PFSK-1 (cell line): ENCODE measurements at regions not wholly inside any gene's neighbourhood (a gene's known extent, or its start where the extent isn't known, plus 50 kb on each side); places are given as distances from the start of the nearest gene placed in this dataset.

ENCODE experiments used
- FOXP2 ChIP-seq: optimal IDR thresholded peaks from 2 replicates; pipeline ENCODE3; 2011; ENCODE audit warnings: borderline replicate concordance, control low read depth, inconsistent platforms; ENCODE audit not compliant: insufficient read depth; ENCODE audit errors: extremely low read length, extremely low read depth
- POLR2AphosphoS5 ChIP-seq: IDR thresholded peaks from 2 replicates; pipeline ENCODE4 v1.6.1; 2012; ENCODE audit warnings: low read depth, mild to moderate bottlenecking, control low read depth, low read length, moderate library complexity
- SIN3A ChIP-seq: IDR thresholded peaks from 2 replicates; pipeline ENCODE4 v1.6.1; 2012; ENCODE audit warnings: mild to moderate bottlenecking, low read length, moderate library complexity, borderline replicate concordance; ENCODE audit not compliant: insufficient read depth
- TAF1 ChIP-seq: IDR thresholded peaks from 2 replicates; pipeline ENCODE4 v1.6.1; 2012; ENCODE audit warnings: low read length, control low read depth, borderline replicate concordance; ENCODE audit not compliant: insufficient read depth
- TF ChIP-seq, protein P1 (sequence below), 2 experiments: IDR thresholded peaks; 2 replicates each; pipeline versions ENCODE4 v1.6.1 to v1.8.0; 2011 to 2012; ENCODE audit warnings: low read depth in 2 of 2, low read length in 2 of 2, control low read depth in 1 of 2, inconsistent platforms in 1 of 2, mild to moderate bottlenecking in 1 of 2, moderate library complexity in 1 of 2; ENCODE audit not compliant: insufficient read depth in 1 of 2

DNA sequence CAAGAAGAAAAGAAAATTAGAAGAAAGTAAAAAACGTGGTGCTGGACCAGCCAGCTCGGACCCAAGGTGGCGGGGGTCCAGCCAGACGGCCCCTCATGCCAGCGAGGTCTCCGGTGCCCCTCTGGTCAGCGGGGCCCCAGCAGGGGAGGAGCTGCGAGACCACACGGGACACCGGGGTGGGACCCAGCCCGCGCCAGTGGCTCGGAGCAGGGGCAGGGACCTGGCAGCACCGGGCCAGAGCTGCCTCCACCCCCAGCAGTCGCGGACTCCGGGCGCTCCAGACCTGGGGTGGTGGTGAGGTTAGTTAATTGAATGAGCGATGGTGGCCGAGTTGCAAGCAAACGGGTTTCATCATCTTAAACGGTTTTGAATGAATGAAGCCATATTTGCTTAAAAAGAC lies 289.9 kb upstream of the MC4R start:
- TF ChIP-seq POLR2AphosphoS5, result no peak
- no peak for TF ChIP-seq TAF1
- TF ChIP-seq, protein P1, sequence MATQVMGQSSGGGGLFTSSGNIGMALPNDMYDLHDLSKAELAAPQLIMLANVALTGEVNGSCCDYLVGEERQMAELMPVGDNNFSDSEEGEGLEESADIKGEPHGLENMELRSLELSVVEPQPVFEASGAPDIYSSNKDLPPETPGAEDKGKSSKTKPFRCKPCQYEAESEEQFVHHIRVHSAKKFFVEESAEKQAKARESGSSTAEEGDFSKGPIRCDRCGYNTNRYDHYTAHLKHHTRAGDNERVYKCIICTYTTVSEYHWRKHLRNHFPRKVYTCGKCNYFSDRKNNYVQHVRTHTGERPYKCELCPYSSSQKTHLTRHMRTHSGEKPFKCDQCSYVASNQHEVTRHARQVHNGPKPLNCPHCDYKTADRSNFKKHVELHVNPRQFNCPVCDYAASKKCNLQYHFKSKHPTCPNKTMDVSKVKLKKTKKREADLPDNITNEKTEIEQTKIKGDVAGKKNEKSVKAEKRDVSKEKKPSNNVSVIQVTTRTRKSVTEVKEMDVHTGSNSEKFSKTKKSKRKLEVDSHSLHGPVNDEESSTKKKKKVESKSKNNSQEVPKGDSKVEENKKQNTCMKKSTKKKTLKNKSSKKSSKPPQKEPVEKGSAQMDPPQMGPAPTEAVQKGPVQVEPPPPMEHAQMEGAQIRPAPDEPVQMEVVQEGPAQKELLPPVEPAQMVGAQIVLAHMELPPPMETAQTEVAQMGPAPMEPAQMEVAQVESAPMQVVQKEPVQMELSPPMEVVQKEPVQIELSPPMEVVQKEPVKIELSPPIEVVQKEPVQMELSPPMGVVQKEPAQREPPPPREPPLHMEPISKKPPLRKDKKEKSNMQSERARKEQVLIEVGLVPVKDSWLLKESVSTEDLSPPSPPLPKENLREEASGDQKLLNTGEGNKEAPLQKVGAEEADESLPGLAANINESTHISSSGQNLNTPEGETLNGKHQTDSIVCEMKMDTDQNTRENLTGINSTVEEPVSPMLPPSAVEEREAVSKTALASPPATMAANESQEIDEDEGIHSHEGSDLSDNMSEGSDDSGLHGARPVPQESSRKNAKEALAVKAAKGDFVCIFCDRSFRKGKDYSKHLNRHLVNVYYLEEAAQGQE (IDR thresholded peaks at IDR 0.05; ENCODE audit: insufficient read depth in 1 of 2, low read depth in 2 of 2, low read length in 2 of 2), result no peak
- TF ChIP-seq SIN3A, result no peak
- TF ChIP-seq FOXP2, result no peak

- TF ChIP-seq, protein P1 (IDR thresholded peaks at IDR 0.05; ENCODE audit: insufficient read depth in 1 of 2, low read depth in 2 of 2, low read length in 2 of 2), result no peak
Observed at GRCh38 chr18:60663060-60663989, 290.8 kb upstream of the MC4R start.

DNA sequence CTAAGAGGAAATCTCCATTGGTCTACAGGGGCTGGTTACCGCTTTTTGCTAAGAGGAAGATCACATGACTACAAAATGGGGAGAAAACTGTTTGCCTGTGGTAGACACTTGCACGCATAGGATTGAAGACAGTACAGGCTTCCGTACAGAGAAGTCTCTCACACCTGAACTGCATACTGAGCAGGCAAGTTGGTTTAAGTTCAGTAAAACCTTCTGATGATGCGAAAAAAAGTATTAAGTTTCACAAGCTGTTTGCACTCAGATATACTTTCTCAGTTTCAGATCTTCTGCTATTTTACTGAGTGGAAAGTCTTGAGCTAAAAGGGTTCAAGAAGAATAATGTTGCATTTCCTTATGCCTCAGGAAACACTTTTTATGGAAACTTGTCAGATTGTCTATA lies 292.2 kb upstream of the MC4R start:
- TF ChIP-seq TAF1 (no peak), FOXP2 (no peak), POLR2AphosphoS5 (no peak), SIN3A (no peak)
- TF ChIP-seq, protein P1 (IDR thresholded peaks at IDR 0.05; ENCODE audit: insufficient read depth in 1 of 2, low read depth in 2 of 2, low read length in 2 of 2), result no peak

DNA sequence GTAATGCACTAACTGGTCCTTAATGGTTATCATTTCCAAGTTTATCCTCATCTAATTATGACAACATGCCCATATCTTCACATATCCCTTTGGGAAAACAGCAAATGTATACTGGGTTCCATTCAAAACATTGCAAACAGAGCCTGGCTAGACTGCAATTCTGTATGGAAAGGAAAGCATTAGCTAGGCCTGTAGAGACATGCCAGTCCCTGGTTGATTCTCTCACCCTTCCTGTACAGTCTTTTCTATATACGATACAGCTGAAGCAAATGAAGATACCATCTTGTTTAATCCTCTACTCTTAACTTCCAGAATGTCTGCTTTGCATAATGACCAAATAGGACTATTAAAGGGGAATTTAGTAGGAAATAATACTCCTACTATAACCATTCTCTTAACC lies 294.4 kb upstream of the MC4R start:
- TF ChIP-seq TAF1, result no peak

- TF ChIP-seq FOXP2, result no peak
- TF ChIP-seq SIN3A, result no peak
- TF ChIP-seq POLR2AphosphoS5, result no peak
- TF ChIP-seq TAF1, result no peak
- TF ChIP-seq, protein P1 (IDR thresholded peaks at IDR 0.05; ENCODE audit: insufficient read depth in 1 of 2, low read depth in 2 of 2, low read length in 2 of 2), result no peak
Observed at GRCh38 chr18:60668583-60668982, 296.0 kb upstream of the MC4R start.
